ENCODE measurements at regions not wholly inside any gene's neighbourhood (a gene's known extent, or its start where the extent isn't known, plus 50 kb on each side); places are given as distances from the start of the nearest gene placed in this dataset.
"Not testable (repeated sequence)": the region's sequence is repeated elsewhere in the genome, so short reads cannot be mapped to it uniquely, and the experiment has no call there.

GRCh38 chr14:89564989-89565388 lies 148.0 kb upstream of the FOXN3 start:
- no peak for DNase-seq

- DNase-seq: no peak
These were observed 147.4 kb upstream of the FOXN3 start for GRCh38 chr14:89564286-89564957.

DNA sequence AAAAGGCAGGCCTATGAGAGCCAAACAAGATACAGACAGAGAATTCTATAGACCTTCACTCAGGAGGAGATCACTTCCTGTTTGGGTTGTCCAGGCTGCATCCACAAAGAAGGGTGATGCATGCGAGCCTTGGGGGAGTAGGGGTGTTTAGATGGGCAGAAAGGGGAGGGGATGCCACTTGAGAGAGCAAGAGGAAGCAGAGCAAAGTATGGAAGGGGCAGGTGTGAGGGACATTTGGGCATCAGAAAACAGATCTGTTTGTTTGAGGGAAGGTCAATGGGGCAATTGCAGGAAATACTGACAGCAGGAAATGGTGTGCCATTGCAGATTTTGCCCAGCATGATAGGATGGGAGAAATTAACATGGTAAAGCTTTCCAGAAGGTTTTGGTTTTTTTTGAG lies 146.4 kb upstream of the FOXN3 start:
- no peak for DNase-seq

DNA sequence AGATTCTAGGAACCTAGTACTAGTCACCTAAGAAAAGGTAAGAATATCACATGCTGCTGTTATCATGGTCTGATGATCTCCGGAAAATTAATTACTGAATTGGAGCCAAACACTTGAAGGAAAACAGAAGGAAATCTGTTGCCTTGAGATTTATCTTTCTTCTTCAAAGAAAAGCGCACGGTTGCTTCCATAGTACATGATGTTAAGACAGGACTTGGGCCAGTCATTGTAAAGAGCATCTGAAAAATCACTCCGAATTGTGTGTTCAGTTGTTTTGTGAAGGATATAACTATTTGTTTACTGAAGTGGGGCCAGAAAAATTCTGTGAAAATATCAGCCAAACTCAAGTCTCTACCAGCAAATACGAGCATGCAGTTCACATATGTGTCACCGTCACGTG lies 134.9 kb upstream of the FOXN3 start:
- no peak for DNase-seq

DNA sequence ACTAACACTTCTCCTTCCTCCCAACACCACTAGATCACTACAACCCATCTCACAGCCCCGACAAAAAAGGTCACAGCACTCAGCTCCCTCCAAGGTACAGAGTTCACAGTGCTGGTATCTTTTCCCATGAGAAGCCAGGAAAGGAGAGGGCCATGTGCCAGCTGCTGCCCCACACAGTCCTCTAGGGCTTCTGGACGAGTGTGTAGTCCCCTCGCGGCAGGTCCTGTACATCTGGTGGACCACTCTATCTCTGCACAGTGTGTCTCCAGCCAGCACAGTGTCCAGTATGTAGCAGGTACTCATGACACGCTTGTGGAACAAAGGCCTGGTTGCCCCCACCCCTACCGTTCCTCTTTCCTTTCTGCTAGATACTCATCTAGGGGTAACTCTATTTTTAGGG lies 134.4 kb upstream of the FOXN3 start:
- DNase-seq: no peak

DNA sequence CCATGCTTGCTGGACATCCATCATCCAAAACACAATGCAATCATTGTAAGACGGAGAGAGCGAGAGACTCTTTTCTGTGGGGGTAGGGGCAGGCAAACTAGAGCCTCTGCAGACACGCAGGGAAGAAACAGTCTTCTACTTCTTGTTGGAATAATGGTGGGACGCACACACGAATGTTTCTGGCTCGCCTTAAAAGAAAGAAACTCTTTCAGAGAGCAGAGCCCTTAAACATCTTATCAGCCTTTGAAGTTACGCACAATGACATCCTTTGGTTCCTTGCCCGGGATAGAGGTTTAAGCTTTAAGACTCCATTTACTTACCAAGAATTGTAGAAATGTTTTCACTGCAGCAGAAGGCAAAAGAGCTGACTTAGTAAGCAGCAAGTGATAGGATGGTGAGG lies 133.8 kb upstream of the FOXN3 start:
- peak; percentile 24 for DNase-seq

- DNase-seq: no peak
These were observed 132.5 kb upstream of the FOXN3 start for GRCh38 chr14:89549381-89550125.

DNA sequence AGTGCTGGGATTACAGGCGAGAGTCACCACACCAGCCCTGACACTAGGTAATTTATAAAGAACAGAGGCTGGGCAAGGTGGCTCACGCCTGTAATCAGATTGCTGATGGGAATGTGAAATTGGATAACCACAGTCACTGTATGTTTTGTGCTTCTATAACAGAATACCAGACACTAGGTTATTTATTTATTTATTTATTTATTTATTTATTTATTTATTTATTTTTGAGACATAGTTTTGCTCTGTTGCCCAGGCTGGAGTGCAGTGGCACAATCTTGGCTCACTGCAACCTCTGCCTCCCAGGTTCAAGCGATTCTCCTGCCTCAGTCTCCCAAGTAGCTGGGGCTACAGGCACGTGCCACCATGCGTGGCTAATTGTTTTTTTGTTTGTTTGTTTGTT lies 130.0 kb upstream of the FOXN3 start:
- DNase-seq: not testable (repeated sequence)

DNA sequence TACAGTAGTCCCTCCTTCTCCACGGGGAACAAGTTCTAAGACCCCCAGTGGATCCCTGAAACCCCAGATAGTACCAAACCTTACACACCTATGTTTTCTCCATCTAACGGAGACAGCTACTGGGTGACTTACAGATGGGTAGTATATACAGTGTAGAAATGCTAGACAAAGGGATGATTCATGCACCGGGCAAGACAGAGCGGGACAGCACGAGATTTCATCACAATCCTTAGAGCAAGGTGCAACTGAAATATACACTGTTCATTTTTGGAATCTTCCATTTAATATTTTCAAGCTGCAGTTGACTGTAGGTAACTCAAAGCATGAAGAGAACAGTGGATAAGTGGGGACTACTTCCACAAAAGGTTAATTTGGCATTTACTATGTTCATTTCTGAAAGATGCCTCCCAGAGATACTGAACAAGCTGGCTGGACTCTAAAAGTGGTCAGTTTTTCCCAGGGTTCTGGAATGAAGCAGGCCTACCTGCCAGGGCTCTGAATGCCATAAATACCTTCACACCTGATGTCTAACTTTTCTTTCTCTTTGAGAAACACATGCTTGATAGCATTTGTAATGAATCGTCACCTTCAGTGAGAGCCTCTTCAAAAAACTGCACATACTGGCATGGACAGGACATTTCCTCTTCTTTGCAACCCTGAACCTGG lies 127.7 kb upstream of the FOXN3 start:
- no peak for DNase-seq

DNA sequence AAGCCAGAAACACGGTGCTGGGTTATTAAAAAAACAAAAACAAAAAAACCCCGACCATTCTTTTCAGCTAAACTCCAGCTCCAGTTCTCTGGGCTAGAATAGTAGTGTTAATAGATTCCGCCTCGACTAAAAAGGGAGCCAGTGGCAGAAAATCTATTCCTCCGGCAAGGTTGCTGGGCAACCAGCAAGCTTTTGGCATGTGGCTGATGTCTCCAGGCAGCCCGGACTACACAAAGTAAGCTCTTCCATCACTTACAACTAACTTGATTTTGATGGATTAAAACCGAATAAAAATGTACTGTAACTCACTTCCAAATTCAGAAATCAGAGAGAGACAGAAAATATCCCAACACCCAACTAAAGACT lies 126.4 kb upstream of the FOXN3 start:
- peak; percentile 66 for DNase-seq

DNA sequence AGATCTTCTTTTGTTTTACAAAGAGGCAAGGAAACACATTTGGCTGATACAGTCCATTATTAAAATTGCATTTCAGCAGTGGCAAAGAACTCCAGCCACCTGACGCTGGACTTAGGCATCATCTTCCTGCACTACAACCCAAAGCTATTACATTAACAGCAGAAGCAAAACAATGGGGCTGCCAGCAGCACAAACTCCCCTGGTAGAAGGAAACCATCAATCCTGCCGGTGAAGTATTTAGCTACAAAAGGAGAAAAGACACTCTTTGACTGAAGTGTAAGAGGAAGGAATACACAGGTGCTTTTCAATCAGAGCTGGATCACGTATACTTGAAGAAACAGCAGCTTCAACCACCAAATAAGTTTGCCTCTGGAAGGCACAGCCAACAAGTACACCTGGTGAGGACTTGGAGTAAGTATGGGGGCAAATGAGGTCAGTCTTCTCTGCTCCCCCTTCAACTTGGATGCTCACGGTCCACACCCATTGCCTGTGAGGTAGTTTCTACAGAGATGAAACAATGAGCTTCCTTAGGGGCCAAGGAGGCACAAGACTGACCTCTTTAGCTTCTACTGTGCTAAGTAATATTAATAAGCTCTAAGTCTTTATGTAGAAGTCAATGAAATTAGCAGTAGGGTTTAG lies 125.9 kb upstream of the FOXN3 start:
- no peak for DNase-seq

DNA sequence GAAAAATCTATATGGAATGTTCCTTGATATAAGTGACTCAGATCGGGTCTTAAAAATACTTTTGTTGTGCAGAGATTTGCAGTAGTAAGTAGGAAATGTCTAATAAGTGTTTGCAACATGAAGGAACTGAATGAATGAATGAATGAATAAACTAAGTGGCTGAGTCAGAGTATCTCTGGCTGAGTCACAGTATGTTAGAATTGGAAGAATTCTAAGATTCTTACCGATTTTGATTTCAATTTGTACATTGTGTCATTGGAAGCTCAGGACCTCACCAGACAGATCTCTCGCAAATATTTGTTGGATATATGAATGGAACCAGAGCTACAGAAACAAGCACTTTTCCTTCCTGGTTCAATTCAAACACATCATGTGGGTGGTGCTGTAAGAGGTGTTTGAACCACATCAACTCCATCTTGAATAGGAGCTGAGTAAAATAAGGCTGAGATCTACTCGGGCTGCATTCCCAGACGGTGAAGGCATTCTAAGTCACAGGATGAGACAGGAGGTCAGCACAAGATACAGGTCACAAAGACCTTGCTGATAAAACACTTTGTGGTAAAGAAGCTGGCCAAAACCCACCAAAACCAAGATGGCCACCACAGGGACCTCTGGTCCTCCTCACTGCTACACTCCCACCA lies 123.9 kb upstream of the FOXN3 start:
- no peak for DNase-seq

GRCh38 chr14:89540009-89540829 lies 123.2 kb upstream of the FOXN3 start:
- no peak for DNase-seq

- DNase-seq: no peak
These were observed 120.9 kb upstream of the FOXN3 start for GRCh38 chr14:89537911-89538310.

GRCh38 chr14:89534902-89535685 lies 118.1 kb upstream of the FOXN3 start:
- peak; percentile 15 for DNase-seq

- DNase-seq: no peak
These were observed 116.7 kb upstream of the FOXN3 start for GRCh38 chr14:89533766-89534165.

- DNase-seq: no peak
These were observed 116.1 kb upstream of the FOXN3 start for GRCh38 chr14:89533136-89533535.

DNA sequence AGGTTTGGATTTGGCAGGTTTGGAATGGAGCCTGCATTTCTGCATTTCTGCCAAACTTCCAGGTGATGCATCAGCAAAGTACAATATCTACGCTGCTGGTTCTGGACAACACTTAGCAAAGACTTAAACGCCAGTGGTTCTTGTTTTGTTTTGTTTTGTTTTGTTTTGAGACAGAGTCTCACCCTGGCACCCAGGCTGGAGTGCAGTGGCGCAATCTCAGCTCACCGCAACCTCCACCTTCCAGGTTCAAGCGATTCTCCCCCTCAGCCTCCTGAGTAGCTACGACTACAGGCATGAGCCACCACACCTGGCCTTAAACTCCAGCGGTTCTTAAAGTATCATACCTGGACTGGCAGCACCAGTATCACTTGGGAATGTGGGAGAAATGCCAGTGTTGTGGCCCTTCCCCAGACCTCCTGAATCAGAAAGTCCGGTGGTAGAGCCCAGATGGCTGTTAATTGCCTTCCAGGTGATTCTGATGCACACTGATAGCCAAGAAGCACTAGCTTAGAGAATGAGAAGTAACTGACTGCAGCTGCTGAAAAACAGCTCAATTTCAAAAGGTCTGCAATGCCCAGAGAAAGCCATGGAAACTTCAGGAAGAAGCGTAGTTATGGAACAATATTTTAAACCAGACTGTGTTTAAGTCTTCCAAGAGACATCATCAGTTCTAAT lies 114.8 kb upstream of the FOXN3 start:
- DNase-seq: no peak

DNA sequence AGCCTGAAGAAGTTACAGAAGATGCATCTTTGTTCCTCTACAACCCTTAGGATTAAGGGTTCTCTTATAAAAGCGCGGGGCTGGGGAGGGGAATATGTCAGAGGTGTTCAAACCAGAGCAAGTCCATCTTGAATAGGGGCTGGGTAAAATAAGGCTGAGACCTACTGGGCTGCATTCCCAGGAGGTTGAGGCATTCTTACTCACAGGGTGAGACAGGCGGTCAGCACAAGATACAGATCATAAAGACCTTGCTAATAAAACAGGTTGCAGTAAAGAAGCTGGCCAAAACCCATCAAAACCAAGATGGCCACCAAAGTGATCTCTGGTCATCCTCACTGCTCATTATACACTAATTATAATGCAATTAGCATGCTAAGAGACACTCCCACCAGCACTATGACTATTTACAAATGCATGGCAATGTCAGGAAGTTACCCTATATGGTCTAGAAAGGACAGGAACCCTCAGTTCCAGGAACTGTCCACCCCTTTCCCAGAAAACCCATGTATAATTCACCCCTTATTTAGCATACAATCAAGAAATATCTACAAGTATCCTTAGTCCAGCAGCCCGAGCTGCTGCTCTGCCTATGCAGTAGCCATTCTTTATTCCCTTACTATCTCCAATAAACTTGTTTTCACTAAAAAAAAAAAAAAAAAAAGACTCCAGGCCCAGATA lies 108.1 kb upstream of the FOXN3 start:
- no peak for DNase-seq

DNA sequence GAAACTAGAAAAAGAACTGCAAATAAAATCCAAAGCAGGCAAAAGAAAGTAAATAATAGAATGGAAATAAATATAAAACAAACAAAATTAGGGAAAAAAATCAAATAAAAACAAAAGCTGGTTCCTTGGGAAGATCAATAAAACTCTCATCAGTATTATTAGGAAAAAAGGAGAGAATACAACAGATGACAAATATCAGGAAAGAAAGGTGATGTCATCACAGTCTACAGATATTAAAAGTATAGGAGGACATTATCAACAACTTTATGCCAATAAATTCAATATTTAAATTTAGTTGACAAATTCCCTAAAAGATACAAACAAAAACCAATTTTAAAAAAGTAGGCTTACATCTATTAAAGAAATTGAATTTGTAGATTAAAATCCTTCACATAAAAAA lies 107.4 kb upstream of the FOXN3 start:
- DNase-seq: no peak
